H1 (cell line): ENCODE measurements at regions not wholly inside any gene's neighbourhood (a gene's known extent, or its start where the extent isn't known, plus 50 kb on each side); places are given as distances from the start of the nearest gene placed in this dataset.

ENCODE experiments used
- ATF3 ChIP-seq: IDR thresholded peaks from 2 replicates; pipeline ENCODE4 v1.6.1; 2011; ENCODE audit warnings: low read depth, mild to moderate bottlenecking, low read length; ENCODE audit not compliant: insufficient read depth
- JUN ChIP-seq: IDR thresholded peaks from 2 replicates; pipeline ENCODE4 v1.6.1; 2011; ENCODE audit warnings: low read depth, mild to moderate bottlenecking, improper control_type of control experiment, low read length
- RFX5 ChIP-seq: IDR thresholded peaks from 2 replicates; pipeline ENCODE4 v1.6.1; 2011; ENCODE audit warnings: low read depth, low read length, improper control_type of control experiment, borderline replicate concordance

- no peak for TF ChIP-seq ATF3
- no peak for TF ChIP-seq JUN
- TF ChIP-seq RFX5 = no peak
These were observed 339.4 kb upstream of the SLCO3A1 start (continued) for GRCh38 chr15:91514147-91514546.
